C4-2B (cell line): ENCODE measurements at regions not wholly inside any gene's neighbourhood (a gene's known extent, or its start where the extent isn't known, plus 50 kb on each side); places are given as distances from the start of the nearest gene placed in this dataset.

Experiments
- H3K27ac ChIP-seq: fragments of 450-650 bp; 2 replicates; pipeline ENCODE4 v1.5.1; 2017
- CTCF ChIP-seq: fragments of 450-650 bp; conservative IDR thresholded peaks from 2 replicates; pipeline ENCODE4 v1.5.1; 2017; ENCODE audit warnings: mild to moderate bottlenecking
- ZFX ChIP-seq: fragments of 450-650 bp; IDR thresholded peaks from 2 replicates; pipeline ENCODE4 v1.6.1; 2017

- TF ChIP-seq ZFX = no peak
Measured at GRCh38 chr2:104599787-104600510, 254.0 kb upstream of the POU3F3 start.

GRCh38 chr2:104606056-104606455 lies 247.9 kb upstream of the POU3F3 start:
- TF ChIP-seq CTCF (no peak), ZFX (no peak)
- H3K27ac ChIP-seq = no peak overlapping the region

More at GRCh38 chr2:104599787-104600510, 254.0 kb upstream of the POU3F3 start:
- no peak overlapping the region for H3K27ac ChIP-seq

GRCh38 chr2:104616856-104617255 lies 237.1 kb upstream of the POU3F3 start:
- no peak for TF ChIP-seq CTCF
- no peak for TF ChIP-seq ZFX

GRCh38 chr2:104620801-104621200 lies 233.1 kb upstream of the POU3F3 start:
- TF ChIP-seq ZFX = no peak
- H3K27ac ChIP-seq = no peak overlapping the region

More at GRCh38 chr2:104616856-104617255, 237.1 kb upstream of the POU3F3 start:
- no peak overlapping the region for H3K27ac ChIP-seq

GRCh38 chr2:104635608-104636007 lies 218.3 kb upstream of the POU3F3 start:
- H3K27ac ChIP-seq = no peak overlapping the region
- TF ChIP-seq CTCF = no peak
- no peak for TF ChIP-seq ZFX

- no peak overlapping the region for H3K27ac ChIP-seq
- TF ChIP-seq CTCF = no peak
- TF ChIP-seq ZFX = no peak
Measured at GRCh38 chr2:104638190-104638858, 215.6 kb upstream of the POU3F3 start.

GRCh38 chr2:104638859-104639202 lies 215.1 kb upstream of the POU3F3 start:
- no peak overlapping the region for H3K27ac ChIP-seq
- no peak for TF ChIP-seq ZFX
- TF ChIP-seq CTCF = no peak

- no peak overlapping the region for H3K27ac ChIP-seq
- no peak for TF ChIP-seq CTCF
- no peak for TF ChIP-seq ZFX
Measured at GRCh38 chr2:104641786-104642185, 212.1 kb upstream of the POU3F3 start.
